ENCODE measurements at regions not wholly inside any gene's neighbourhood (a gene's known extent, or its start where the extent isn't known, plus 50 kb on each side); places are given as distances from the start of the nearest gene placed in this dataset.

DNA sequence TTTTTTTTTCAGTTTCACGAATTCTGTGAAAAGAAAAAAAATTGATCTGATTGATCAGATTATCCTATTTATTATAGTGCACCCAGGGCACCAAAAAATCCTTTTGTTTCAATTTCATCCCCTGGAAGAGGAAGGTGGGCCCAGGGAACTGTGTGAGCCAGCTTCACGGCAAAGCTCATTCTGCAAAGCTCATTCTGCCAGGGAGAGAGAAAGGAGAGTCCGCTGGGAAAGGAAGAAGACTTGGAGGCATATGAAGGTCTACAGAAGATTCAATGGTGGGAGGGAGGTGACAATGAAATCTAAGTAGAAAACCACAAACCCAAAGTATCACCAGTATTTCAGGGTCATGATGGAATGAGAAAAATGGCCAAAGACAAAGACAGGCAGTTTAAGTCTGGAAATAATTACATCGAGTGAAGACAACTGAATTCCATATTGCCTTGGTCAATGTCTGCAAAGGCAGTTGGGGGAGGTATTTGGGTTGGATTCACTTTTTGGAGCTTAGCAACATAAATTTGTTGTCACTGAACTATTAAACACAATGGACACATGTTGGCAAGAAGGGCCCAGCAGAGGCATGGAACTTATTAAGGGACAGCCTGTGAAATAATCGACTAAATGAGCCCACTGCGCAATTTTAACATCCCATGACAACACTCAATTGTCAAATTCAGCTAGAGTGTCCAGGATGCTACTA, 587.8 kb upstream of the MKI67 start:
- no peak for DNase-seq (ENCODE audit: low read depth)

DNA sequence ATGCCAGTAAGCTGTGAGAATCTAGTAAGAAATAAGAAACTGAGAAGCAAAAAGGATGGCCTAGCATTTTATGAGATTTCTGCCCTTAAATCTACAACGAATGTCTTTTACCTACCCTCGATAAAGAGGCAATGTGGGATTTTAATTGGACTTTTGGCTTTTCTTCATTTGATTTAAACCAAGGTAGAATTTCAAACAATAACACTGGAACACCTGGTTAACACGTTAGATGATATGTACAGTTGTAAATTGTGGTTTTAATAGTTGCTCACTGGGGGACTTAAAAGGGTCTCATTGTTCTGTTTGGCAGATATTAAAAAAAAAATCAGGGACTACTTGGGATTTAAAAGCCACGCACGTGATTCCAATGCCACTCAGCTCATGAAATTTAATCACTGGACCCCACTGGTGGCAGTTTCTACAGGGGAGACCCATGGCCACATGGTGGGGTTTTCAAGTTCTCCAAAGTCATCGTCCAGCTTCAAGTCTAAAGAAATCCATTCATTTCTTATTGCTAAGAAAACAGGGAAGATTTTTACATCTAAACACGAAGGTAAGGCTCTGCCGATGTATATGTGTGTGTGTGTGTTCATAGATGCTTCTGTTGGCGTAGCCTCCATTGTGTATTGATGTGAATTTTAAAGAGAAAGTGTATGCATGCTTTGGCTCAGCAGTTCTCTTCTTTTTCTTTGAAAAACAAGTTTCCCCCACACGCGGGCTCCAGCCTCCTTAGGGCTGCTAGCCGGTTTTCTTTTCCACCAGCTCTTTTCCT, 588.6 kb upstream of the MKI67 start:
- DNase-seq (ENCODE audit: low read depth), result no peak

GRCh38 chr10:128716181-128716580, 590.0 kb upstream of the MKI67 start:
- DNase-seq (ENCODE audit: low read depth), result no peak

GRCh38 chr10:128721963-128722445, 595.8 kb upstream of the MKI67 start:
- DNase-seq (ENCODE audit: low read depth), result no peak

DNA sequence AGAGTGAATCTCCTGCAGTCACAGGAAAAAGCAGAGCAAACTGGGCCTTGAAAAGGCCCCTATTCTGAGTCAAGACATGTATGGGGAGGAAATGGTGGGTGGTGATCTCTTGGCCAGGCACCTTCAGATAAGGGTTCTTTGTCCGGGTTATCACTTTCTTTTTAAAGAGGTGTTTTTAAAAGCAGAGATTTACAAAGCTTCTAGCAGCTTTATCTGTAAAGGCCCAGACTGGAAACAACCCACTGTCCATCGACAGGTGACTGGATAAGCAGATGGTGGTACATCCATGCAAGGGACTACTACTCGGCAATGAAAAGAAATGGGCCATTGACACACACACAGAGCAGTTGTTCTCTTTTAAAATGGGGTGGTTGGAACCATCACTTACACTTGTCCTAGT, 596.7 kb upstream of the MKI67 start:
- no peak for DNase-seq (ENCODE audit: low read depth)

DNA sequence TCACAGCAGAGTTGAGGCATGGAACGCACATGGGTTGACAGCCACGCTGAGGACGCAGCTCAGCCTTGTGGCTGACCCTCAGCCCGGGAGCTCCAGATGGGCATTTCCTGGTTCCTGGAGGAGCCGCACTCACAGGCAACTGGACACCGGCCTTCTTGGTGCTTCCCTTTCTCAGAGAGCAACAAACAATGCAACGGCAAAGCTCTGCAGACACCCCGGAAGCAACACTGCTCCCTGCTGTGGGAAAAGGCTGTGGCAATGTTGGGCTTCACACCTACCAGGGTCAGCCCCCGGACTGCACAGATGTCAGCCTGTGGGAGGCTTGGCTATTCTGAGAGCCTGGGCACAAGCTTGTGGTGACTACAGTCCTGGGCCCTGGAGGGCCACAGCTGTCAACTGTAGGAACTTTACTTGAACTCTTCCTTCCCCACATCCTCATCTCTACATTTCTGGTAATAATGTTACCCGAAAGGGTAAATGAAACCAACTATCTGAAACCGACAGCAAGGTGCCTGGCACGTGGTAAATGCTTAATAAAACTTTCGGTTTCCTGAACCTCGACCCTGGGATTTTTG, 597.5 kb upstream of the MKI67 start:
- DNase-seq (ENCODE audit: low read depth), result no peak

DNA sequence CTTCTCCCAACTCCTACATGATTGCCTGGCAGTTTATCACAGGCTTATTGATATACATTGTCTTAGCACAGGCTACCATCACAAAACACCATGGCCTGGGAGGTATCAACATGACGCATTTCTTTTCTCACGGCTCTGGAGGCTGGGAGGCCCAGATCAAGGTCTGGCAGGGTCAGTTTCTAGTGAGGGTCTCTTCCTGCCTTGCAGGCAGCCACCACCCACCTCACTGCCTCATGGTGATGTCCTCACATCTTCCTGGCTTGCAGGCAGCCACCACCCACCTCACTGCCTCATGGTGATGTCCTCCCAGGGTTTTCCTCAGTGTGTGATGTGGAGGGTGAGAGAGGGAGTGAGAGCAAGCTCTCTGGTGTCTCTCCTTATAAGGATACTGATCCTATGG, 599.3 kb upstream of the MKI67 start:
- no peak for DNase-seq (ENCODE audit: low read depth)

DNA sequence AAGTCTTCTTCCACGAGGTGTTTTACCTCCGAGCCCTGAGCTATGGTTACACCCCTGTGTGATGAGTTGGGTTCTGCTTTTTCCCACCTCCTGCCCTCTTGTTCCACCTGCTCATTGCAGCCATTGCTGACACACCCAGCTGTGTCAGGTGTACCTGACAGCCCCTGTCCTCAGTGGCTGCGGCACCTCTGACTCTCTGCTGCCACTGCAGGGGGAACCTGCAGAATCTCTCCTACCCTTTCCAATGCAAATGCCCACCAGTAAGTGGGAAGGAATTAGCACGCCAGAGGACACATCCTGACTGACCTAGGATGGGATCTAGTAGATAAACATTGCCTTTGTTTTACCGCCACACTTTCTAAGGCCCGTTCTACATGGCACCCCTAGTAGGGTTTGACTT, 600.9 kb upstream of the MKI67 start:
- no peak for DNase-seq (ENCODE audit: low read depth)

DNA sequence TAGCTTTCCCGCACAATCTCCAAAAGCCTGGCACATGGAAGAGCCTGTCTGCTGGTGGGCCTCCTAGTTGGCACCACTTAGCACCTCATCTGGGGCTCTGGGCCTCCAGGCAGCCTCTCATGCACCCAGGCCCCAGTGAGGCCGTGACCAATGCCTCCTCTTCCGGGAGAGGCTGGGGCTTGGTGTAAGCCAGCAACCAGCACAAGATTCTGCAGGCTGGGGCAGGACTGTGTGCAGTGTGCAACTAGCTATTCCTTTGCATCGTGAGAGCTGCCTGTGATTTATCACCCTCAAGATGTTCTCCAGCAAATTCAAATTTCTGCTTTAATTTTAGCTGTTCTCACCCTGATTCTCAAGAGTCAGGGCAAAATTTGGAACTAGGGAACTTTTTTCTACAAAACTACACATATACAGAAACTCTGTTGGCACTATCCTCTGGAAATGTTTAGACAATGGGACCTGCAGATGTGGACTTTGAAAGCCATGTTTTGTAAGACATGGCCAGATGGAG, 603.7 kb upstream of the MKI67 start:
- DNase-seq (ENCODE audit: low read depth), result no peak

DNA sequence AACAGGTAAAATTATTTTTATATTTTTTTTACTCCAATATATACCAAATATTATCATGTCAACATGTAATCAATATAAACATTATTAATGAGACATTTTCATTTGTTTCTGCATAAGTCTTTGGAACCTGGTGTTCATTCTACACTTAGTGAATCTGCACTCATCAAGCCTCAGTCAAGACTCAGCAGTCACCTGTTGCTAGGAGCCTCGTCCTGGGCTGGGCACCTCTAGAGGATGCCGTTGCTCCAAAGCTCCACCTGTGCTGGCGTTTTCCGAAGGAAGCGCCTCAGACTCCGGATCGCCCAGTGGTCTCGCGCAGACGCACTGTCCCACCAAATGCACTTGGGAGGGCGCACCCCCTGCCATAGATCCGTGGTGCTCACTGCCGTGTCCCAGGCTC, 604.7 kb upstream of the MKI67 start:
- no peak for DNase-seq (ENCODE audit: low read depth)

DNA sequence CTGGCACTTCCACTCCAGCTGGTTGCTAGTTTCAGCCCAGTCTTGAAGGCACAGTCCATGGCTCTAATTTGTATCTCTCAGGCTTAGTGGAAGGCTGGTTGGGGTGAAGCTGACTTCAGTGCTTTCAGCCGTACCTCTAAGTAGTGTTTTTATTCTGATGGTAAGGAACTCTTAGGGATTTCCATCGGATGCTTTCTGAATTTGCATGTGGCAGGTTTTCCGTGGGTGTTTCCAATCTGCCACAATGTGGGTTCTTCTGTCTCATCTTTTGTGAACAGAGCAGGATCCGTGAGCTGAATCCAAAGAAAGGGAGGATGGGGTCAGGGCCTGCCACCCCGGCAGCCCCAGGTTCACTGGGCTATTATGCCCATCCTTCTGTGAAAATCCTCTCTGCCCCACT, 607.9 kb upstream of the MKI67 start:
- DNase-seq (ENCODE audit: low read depth), result no peak

GRCh38 chr10:128734734-128735133, 608.5 kb upstream of the MKI67 start:
- no peak for DNase-seq (ENCODE audit: low read depth)

GRCh38 chr10:128735996-128736395, 609.8 kb upstream of the MKI67 start:
- no peak for DNase-seq (ENCODE audit: low read depth)

- DNase-seq (ENCODE audit: low read depth), result no peak
Measured at GRCh38 chr10:128738386-128738915, 612.2 kb upstream of the MKI67 start.

DNA sequence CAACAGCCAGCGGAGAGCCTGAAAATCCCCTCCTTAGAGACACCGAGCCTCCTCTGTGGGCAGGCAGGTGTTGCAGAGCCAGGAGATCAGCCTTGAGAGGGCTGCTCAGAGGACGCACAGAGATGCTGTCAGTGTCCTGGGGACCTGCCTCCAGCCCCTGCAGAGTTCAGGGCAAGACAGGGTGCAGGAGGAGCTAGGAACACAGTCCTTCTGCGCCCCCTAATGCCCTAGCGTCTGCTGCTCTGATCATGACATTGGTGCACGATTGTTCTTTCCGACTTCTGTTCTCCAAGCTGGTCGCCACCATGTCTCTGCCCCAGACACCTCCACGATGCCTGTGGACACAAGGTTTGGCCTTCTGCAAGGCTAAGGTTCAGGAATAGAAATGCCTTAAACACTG, 613.7 kb upstream of the MKI67 start:
- DNase-seq (ENCODE audit: low read depth), result no peak

DNA sequence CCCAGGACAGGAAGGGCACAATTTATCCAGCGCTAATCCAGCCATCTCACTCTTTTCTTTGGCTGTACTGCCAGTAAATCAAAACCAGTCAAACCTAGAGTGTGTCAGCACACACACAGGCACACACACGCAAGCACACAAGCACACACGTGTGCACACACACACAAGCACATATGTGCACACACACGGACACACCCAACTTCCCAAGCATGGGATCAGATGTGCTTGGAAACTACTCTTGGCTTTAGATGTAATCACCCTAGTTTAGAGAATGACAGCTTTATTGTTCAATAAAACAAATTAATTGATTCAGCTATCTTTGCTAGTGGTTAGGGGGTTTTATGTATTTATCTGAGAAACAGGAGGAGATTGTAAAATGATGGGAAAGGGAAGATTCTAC, 615.0 kb upstream of the MKI67 start:
- DNase-seq (ENCODE audit: low read depth), result no peak

- DNase-seq (ENCODE audit: low read depth), result no peak
Measured at GRCh38 chr10:128741680-128742079, 615.5 kb upstream of the MKI67 start.

DNA sequence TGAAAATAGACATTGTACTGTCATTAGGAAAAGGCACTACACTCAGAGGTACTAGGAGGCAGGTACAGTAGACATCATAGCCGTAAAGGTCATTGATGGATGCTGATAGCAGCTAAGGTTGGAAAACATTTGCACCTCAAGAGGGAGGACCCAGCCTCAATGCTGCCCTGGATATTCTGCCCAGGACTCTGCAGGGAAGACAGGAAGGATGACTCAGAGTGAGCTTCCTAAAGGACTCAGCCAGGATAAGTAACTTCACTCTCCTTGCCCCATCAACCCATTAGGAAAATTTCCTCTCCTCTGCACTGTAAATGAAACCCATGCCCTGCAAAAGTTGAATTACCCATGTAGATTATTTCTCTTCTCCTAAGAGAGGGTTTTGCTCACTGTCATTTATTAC, 617.9 kb upstream of the MKI67 start:
- no peak for DNase-seq (ENCODE audit: low read depth)

- DNase-seq (ENCODE audit: low read depth), result no peak
Measured at GRCh38 chr10:128744811-128745305, 618.6 kb upstream of the MKI67 start.

DNA sequence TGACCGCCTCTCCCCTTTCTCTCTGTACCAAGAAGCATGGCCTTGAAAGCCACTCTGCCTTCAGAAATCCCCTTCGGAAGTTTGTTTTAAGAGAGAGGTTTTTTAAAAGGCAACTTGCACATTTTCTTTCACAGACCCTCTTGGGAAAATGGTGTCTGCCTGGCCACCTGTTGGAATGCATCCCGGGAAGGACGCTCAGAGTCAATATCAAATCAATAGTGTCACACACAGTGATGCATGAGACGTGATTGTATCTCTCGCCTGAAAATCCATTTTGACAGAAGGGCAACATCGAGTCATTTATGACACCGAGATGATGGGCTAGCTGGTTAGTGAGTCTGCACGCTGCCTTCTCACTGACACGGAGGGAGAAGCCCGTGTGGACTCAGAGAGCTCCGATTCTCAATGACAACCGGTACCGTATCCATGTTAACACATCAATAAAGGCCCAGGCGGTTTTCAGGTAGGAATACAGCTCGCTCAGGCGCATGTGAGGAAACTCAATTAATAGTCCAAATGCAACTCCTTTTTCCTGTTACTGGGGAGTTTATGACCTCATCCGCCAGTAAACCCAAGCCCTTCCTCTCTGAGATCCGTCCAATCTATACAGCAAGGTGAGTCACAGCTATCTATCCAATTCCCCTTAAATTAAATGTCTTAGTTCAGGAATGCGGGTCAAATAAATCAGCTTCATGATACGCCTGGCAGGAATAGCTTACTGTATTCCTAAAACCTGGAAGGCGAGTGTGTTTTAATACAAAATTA, 621.5 kb upstream of the MKI67 start:
- no peak for DNase-seq (ENCODE audit: low read depth)

- DNase-seq (ENCODE audit: low read depth), result no peak
Measured at GRCh38 chr10:128751284-128751683, 625.1 kb upstream of the MKI67 start.

GRCh38 chr10:128751851-128752250, 625.6 kb upstream of the MKI67 start:
- DNase-seq (ENCODE audit: low read depth), result no peak

Data from stimulated activated CD8-positive, alpha-beta memory T cell treated with anti-CD3 and anti-CD28 coated beads, Interleukin-7, amount 100 ng/mL, for 24 hours (primary cell).